Astrocyte of the cerebellum (primary cell): ENCODE measurements at regions not wholly inside any gene's neighbourhood (a gene's known extent, or its start where the extent isn't known, plus 50 kb on each side); places are given as distances from the start of the nearest gene placed in this dataset.

Source experiments
- DNase-seq: peaks from one replicate; pipeline ENCODE4 v3.0.0-alpha.2; 2011; ENCODE audit warnings: low read depth
- H3K4me3 ChIP-seq: 2 replicates; pipeline ENCODE4 v1.5.1; 2011; ENCODE audit warnings: mild to moderate bottlenecking, low read depth, low read length, moderate library complexity
- CTCF ChIP-seq: IDR thresholded peaks from 2 replicates; pipeline ENCODE4 v1.5.1; 2012; ENCODE audit warnings: low read length, low read depth, moderate library complexity, mild to moderate bottlenecking; ENCODE audit errors: missing control alignments
- in situ Hi-C: cut with HindIII; loops from 2 replicates; pipeline ENCODE4 v1.10.0; 2017; ENCODE audit warnings: low sequenced_read_pairs

DNA sequence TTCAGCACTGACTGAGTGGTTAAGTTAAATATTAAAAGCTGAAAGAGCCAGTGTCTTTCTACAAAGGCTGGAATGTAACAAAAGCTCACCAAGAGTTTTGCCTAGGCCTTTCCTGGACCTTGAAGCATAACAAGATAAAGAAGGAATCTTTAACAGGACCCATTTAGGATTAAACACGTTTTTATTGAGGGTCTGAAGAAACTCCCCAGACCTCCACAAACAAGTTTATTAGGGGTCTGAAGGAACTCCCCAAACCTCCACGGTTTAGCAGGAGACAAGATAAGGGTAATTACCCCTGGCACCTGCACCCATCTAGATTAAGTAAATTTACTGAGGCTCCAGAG, 104.0 kb downstream of the ACAA2 start:
- in situ Hi-C loops = no loop called here
- H3K4me3 ChIP-seq = no peak overlapping the region
- no peak for DNase-seq
- no peak for TF ChIP-seq CTCF

GRCh38 chr18:49708662-49709346, 104.5 kb downstream of the ACAA2 start:
- TF ChIP-seq CTCF = no peak
- no peak overlapping the region for H3K4me3 ChIP-seq
- in situ Hi-C loops = no loop called here
- no peak for DNase-seq

DNA sequence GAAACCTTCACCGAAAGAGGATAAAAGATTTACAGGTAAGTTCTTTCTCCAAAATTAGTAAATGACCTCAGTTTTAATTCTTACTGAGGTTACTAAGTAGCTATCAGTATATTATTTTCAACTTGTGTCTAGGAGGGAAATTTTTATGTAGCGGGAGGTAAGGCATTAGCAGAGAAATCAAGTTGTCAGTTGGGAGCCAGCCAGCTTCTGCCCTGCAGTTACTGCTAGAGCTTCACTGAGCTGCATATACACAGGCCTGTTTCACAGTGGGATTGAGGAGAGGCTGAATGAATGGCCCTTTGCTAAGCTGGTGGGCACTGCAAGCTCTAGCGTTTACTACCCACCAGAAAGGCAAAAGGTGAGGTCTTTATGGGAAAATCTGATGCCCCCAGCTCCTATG, 105.7 kb downstream of the ACAA2 start:
- no peak for TF ChIP-seq CTCF
- in situ Hi-C loops = no loop called here
- H3K4me3 ChIP-seq = no peak overlapping the region
- no peak for DNase-seq

- H3K4me3 ChIP-seq = no peak overlapping the region
- DNase-seq = no peak
- TF ChIP-seq CTCF = no peak
- in situ Hi-C loops = no loop called here
Observed at GRCh38 chr18:49704334-49704733, 109.0 kb downstream of the ACAA2 start.

DNA sequence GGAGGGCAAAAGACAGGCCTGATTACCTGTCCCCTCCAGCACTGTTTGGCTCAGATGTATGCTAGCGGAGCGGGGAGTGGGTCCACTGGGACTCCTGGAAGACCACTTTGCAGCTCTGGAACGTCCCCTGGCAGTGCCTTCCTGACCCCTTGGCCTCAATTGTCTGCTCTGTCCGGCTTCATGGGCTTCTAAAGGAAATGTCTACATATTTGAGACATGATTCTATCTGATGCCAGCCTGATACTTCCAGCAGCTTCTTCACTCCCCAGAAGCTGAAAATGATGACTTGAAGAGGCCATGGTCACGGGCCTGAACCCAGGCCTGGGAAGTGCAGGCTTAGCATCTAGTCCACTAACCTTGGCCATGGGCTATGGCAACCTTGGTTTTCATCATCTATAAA, 112.1 kb downstream of the ACAA2 start:
- no peak for DNase-seq
- H3K4me3 ChIP-seq = no peak overlapping the region
- in situ Hi-C loops = no loop called here
- no peak for TF ChIP-seq CTCF

DNA sequence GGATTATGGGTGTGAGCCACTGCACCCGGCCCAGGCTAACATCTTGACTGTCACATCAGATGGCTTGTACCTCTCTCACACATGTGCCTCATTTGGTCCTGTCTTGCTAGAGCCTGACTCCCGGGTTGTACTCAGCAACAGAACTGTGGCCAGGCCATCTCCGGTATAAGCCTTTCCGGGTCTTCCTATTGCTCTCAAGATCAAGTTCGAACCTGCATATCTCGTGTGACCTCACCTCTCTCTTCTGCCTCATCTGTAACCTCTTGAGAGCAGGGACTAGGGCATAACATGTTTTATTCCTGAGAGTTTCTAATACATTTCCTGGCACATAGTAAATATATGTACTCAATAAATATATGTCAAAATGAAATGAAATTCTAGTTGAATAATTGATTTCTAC, 114.0 kb downstream of the ACAA2 start:
- in situ Hi-C loops = no loop called here
- no peak for DNase-seq

More for the DNA sequence above, 114.0 kb downstream of the ACAA2 start:
- no peak overlapping the region for H3K4me3 ChIP-seq
- TF ChIP-seq CTCF = no peak
